ENCODE measurements at regions not wholly inside any gene's neighbourhood (a gene's known extent, or its start where the extent isn't known, plus 50 kb on each side); places are given as distances from the start of the nearest gene placed in this dataset.

DNA sequence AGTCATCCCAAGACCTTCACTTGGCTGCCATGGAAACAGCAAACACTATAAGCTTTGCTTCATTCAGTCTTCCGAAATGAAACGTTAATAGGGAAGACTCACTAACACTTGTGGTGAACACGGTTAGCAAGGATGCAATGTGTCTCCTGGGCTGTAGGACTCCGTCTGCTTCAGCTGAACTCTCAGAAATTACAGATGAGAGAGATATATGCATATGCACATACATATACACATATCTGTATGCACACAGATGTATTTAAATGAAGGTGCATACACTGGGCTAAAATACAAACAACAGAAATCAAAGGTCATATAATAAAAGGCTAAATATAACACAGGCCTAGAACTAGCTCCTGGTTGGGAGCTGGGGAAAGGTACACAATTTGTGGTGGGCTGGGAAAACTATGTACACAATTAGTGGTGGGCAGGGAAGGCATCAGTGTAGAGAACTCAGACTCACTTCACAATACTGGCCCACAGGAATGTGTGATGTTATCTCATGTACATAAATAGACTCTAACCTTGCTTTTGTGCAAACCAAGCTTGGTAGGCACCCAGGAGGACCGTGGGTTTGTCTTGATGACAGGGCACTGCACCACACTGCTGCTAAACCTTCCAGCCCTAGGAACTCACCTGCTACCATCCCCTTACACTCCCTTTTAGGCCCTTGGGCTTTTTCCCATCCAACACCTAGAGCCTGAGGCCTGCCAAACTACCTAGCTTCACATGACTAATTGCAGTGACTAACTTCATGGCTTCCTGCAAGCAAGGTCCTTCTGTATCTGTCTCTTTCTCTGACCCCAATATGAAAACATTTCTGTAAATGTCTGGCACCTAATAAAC is 873.1 kb downstream of the NSUN3 start:
- ATAC-seq (no peak), DNase-seq (ENCODE audit: low spot score) (no peak)

DNA sequence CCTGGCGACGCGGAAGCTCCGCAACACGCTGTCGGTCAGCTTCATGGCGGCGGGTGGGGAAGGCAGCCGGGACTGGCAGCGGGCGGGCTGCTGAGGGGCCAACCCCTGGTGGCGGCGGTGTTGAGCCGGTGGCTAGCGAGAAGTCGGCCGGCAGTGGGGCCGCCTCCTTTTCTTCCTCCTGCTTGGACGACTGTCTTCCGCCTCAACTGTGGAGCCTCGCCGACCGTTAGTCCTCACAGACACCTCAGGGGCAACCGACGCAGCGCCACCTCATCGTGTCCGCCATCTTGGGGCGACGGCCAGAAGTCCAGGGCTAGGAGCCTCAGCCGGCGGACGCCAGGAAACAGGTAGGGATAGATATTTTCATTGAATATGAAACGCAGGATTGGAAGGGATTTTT is 875.1 kb downstream of the NSUN3 start:
- no peak for DNase-seq (ENCODE audit: low spot score)
- no peak for ATAC-seq

DNA sequence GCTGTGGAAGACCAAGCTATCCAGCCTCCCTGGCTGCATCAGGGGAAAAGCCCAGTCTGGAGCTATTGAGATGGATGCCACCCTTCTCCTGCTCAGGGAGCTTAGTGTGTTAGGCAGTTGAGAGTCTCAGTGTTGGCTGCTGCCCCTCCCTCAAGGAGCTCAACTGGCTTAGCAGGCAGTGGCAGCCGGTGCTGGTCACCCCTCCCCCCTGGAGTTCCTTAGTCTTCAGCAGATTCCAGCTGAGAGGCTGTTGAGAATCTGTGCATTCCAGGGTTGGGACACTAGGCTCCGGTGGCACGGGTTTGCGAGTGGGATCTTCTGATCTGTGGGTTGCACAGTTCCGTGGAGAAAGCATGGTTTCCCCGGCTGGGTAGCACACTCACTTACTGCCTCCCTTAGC is 883.8 kb downstream of the NSUN3 start:
- no peak for ATAC-seq
- no peak for DNase-seq (ENCODE audit: low spot score)

GRCh38 chr3:94961423-94962100 is 898.7 kb downstream of the NSUN3 start:
- DNase-seq (ENCODE audit: low spot score) (no peak), ATAC-seq (no peak)

- no peak for ATAC-seq
- no peak for DNase-seq (ENCODE audit: low spot score)
These were observed 903.1 kb downstream of the NSUN3 start for GRCh38 chr3:94965867-94966475.

DNA sequence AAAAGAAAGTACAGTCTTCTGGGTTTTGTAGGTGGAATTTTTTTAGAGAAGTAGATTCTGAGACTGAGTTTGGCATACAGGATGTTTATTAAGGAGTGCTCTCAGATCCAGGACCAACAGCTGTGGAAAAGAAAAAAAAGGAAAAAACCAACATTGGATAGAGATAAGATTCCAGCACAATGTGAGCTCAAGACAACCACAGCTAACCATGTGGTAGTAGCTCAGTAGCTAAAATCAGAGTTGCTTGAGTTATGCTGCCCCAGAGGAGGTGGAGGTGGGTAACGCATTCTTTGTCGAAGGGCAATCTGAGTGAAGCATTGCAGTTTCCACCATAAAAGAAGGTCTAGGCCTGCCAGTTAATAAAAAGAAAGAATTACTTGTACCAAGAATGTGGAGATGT is 904.3 kb downstream of the NSUN3 start:
- no peak for DNase-seq (ENCODE audit: low spot score)
- ATAC-seq = no peak

DNA sequence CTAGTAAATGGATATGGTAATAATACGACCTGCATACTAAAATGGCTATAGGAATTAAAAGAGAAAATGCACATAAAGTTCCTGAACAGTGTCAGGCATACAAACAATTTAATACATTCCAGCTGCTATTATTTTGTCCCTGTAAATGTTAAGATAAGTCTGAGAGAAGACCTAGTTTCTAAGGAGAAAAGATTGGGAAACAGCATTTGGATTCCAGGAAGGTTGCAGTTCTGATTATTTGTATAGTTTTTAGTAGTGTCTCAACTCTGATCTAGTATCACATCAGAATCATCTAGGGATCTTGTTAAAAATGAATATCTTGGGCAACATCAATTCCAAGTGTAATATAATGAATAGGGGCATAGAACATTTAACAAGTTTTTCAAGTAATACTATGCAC is 905.7 kb downstream of the NSUN3 start:
- DNase-seq (ENCODE audit: low spot score) (no peak), ATAC-seq (no peak)

- no peak for DNase-seq (ENCODE audit: low spot score)
- no peak for ATAC-seq
These were observed 909.2 kb downstream of the NSUN3 start for GRCh38 chr3:94972066-94972465.

- ATAC-seq = no peak
- no peak for DNase-seq (ENCODE audit: low spot score)
These were observed 915.2 kb downstream of the NSUN3 start for GRCh38 chr3:94978084-94978483.

DNA sequence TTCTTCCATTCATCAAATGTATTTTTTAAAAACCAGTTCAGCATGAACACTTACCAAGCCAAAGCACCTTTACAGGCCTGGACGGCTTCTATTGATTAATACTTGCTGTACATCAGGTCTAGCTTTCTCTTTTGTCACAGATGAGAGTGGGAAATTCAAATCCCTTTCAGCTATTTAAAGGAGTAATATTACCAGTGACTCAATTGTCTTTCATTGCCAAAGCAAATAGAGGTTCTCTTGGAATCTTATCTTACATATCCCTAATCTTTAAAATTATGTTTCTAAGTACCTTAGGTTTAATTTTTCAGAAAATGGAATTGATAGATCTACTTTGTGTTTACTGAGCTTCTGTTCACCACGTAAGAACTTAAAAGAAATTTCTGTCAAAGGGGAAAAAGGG is 922.9 kb downstream of the NSUN3 start:
- ATAC-seq = no peak

GRCh38 chr3:94990952-94991705 is 928.3 kb downstream of the NSUN3 start:
- ATAC-seq (no peak), DNase-seq (ENCODE audit: low spot score) (no peak)

More for the DNA sequence above, 922.9 kb downstream of the NSUN3 start:
- no peak for DNase-seq (ENCODE audit: low spot score)

DNA sequence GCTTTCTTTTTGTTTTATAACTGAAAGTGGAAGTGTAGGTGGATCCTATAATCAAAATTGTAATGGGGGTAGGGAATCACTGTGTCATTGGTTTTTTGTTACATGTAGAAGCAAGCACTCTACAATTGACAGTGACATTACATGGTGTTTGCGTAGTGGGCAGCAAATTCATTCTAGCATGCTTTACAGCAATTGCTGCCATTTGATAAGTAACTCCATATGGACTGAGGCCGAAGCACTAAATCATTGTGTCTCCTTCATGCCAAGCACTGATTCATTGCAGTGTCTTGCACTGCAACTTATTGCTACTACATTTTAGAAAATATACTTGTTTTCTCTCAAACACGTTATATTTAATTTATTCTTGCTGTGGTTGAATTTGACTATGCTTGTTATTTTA is 933.9 kb downstream of the NSUN3 start:
- ATAC-seq (no peak), DNase-seq (ENCODE audit: low spot score) (no peak)

DNA sequence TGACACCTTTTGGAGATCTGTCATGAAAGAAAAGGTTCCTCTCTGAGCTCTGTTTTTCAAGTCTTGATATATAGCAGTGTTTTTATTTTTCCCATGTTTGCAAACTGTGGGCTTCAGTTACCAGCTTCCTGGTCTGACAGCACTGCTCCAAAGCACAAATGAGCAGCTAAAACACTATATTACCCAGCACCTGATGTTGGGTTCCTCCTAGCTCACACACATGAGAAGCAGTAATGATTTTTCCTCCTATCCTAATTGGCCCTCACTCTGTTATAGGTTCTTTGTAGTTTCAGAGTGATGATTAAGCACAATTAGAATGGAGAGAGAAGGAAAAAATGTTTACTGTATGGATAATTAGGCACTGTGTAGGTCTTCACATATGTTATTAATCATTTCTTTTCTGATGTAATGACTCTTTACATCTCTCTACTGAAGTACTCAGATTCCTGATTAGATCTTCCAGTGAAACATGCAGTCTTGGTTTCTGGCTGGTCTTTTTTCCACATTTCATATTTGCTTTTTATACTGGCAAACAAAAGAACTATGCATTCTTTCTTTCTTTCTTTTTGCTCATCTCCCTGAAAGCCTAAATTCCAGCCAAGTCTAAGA is 939.7 kb downstream of the NSUN3 start:
- DNase-seq (ENCODE audit: low spot score) = no peak
- ATAC-seq = no peak

GRCh38 chr3:95028688-95029087 is 965.8 kb downstream of the NSUN3 start:
- ATAC-seq = no peak

DNA sequence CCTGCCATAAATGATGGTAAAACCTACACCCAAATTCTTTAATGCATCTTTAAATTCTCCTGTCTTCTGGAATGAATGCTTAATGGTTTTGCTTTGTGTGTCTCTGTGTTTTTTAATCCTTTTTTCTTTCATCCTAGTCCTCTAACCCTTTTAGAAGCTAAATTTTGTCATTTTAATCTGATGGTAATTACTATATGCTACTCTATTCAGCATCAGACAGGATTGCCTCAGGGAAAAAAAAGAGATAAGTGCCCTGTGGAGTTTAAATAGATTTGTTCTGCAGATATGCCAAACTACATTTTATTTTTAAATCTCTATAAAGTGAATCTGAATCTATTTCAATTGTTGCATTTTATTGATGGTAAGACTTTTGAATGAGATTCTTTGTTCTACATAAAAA is 966.8 kb downstream of the NSUN3 start:
- no peak for DNase-seq (ENCODE audit: low spot score)
- ATAC-seq = no peak

More at GRCh38 chr3:95028688-95029087, 965.8 kb downstream of the NSUN3 start:
- no peak for DNase-seq (ENCODE audit: low spot score)

DNA sequence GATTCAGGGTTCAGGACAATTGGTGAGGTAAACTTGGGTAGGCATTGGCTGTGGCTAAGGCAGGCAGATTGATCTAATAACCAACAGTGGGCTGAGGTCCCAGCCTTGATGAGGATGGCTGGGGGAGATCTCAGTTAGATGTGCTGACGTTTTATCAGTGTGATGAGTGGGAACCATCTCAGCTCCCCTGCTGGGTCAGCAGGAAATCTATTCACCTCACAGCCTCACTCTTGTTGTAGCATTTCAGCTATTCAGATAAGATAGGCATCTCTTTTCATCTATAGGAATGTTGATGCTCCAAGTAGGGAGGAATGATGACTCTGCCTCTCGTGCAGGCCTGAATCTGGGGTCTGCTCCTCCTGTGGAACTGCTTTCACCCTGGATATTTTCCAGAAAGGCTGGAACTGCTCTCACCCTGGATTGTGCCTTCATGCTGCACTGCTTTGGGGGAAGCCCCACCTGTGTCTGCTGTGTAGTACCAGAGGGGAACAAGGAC is 973.7 kb downstream of the NSUN3 start:
- DNase-seq (ENCODE audit: low spot score) (no peak), ATAC-seq (no peak)

GRCh38 chr3:95037097-95037496 is 974.2 kb downstream of the NSUN3 start:
- DNase-seq (ENCODE audit: low spot score) = no peak
- no peak for ATAC-seq

GRCh38 chr3:95037927-95038326 is 975.1 kb downstream of the NSUN3 start:
- ATAC-seq = no peak

DNA sequence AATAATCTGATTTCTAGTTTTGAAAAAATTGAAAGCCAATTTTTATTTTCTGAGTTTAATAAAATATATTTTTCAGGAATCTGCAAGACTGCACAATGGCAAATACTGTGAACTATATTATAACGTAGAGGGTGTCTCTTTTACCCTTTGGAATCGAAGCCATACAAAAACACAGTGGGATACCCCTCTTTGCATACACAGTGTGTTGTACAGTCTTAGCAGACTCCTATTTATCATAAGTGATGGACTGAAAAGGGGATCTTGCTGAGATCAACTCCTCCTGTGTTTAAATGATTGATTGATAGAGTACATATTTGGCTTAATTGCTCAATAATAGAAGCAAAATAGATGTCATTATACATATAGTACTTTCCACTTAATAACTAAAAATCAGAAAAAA is 981.2 kb downstream of the NSUN3 start:
- DNase-seq (ENCODE audit: low spot score) (no peak), ATAC-seq (no peak)

More at GRCh38 chr3:95037927-95038326, 975.1 kb downstream of the NSUN3 start:
- no peak for DNase-seq (ENCODE audit: low spot score)

DNA sequence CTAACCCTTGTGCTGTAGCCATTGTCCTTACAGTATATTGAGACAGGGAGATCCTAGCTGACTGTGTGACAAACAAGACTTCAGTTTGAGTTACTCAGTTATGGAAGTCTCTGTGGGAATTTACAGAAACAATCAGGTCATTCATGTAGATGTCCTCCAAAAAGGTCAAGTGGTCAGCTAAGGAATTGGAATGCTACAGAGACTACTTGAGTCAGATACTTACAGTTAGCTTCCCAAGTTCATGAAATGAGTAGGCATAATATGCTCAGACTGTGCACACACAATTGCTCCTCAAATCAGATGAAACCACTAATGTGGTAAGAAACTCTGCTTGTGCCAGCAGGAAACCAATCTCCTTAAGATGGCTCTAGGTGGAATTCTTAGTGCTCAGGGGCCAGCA is 985.7 kb downstream of the NSUN3 start:
- DNase-seq (ENCODE audit: low spot score) (no peak), ATAC-seq (no peak)

GRCh38 chr3:95049841-95050240 is 987.0 kb downstream of the NSUN3 start:
- ATAC-seq = no peak

More at GRCh38 chr3:95049841-95050240, 987.0 kb downstream of the NSUN3 start:
- DNase-seq (ENCODE audit: low spot score) = no peak

Measured in left lobe of liver (tissue), 2 donors.